ENCODE measurements at regions not wholly inside any gene's neighbourhood (a gene's known extent, or its start where the extent isn't known, plus 50 kb on each side); places are given as distances from the start of the nearest gene placed in this dataset.

GRCh38 chr4:42225286-42225685 lies 72.8 kb upstream of the BEND4 start:
- no peak for TF ChIP-seq POLR2A (IDR thresholded peaks at IDR 0.05)
- no peak for TF ChIP-seq CTCF (IDR thresholded peaks at IDR 0.05)
